GM12878 (cell line): ENCODE measurements at regions not wholly inside any gene's neighbourhood (a gene's known extent, or its start where the extent isn't known, plus 50 kb on each side); places are given as distances from the start of the nearest gene placed in this dataset.

ENCODE experiments used
- ATAC-seq: fragments of 200-7000 bp; cut with Tn5 transposase; 3 replicates; pipeline ENCODE4 v1.9.1; 2020; ENCODE audit warnings: mild to moderate bottlenecking, moderate library complexity
- BruUV-seq: library from RNA; stranded (reverse); fragments of 400-500 nt; replicated peaks from 2 replicates; lab custom pipeline; 2021; lab: Mats Ljungman, UMichigan
- CTCF ChIA-PET: fragments of 300-600 bp; sonication (Branson Sonifier 250); formaldehyde crosslinking; extraction: SDS; loops from one replicate; lab custom pipeline; 2021; ENCODE audit warnings: inconsistent platforms; lab: Yijun Ruan, JAX
- POLR2A ChIA-PET: fragments of 350-600 bp; formaldehyde crosslinking; extraction: SDS; loops from one replicate; lab custom pipeline; 2021; ENCODE audit warnings: inconsistent platforms; lab: Charles Lee
- RAD21 ChIA-PET: fragments of 300-600 bp; sonication (Branson Sonifier 250); formaldehyde crosslinking; loops from one replicate; lab custom pipeline; 2023; ENCODE audit warnings: antibody characterized with exemption; ENCODE audit not compliant: unreplicated experiment; lab: Charles Lee
- SMC1A ChIA-PET: fragments of 300-600 bp; sonication (Branson Sonifier 250); formaldehyde crosslinking; loops from one replicate; lab custom pipeline; 2023; ENCODE audit not compliant: unreplicated experiment, uncharacterized antibody; lab: Charles Lee
- DNase-seq: peaks from one replicate; pipeline ENCODE4 v3.0.0-alpha.2; 2011; ENCODE audit warnings: low read depth, low spot score
- FAIRE-seq: peaks from 3 replicates; lab custom pipeline; 2011; peaks lifted over from hg19 to GRCh38; lab: Jason Lieb, UNC
- H2AFZ ChIP-seq: 2 replicates; pipeline ENCODE4 v1.6.0; 2011; ENCODE audit warnings: low read depth, low read length, control low read depth; ENCODE audit not compliant: control insufficient read depth
- H3K27ac ChIP-seq: 2 replicates; pipeline ENCODE4 v1.5.1; 2011; ENCODE audit warnings: control low read depth; ENCODE audit not compliant: control insufficient read depth, insufficient read depth
- H3K27me3 ChIP-seq, 2 experiments: replicated peaks in 1 of 2; 2 replicates each; pipeline versions ENCODE4 v1.6.0 to v1.6.1; 2011; ENCODE audit warnings: low read length in 1 of 2; ENCODE audit not compliant: control insufficient read depth in 2 of 2, insufficient read depth in 2 of 2
- H3K36me3 ChIP-seq, 2 experiments: 2 replicates each; pipeline ENCODE4 v1.5.1; 2011; ENCODE audit warnings: low read length in 1 of 2; ENCODE audit not compliant: control insufficient read depth in 2 of 2, insufficient read depth in 2 of 2
- H3K4me1 ChIP-seq: 2 replicates; pipeline ENCODE4 v1.6.1; 2011; ENCODE audit warnings: mild to moderate bottlenecking, low read length, moderate library complexity, mixed read lengths; ENCODE audit not compliant: control insufficient read depth, insufficient read depth
- H3K4me2 ChIP-seq: 2 replicates; pipeline ENCODE4 v1.6.0; 2011; ENCODE audit warnings: control low read depth; ENCODE audit not compliant: control insufficient read depth, insufficient read depth
- H3K4me3 ChIP-seq: fragments of 200-600 bp; sonication (generic); 2 replicates; pipeline ENCODE4 v1.5.1; 2016
- H3K79me2 ChIP-seq: 2 replicates; pipeline ENCODE4 v1.6.0; 2011; ENCODE audit warnings: low read length; ENCODE audit not compliant: control insufficient read depth, insufficient read depth
- H3K9ac ChIP-seq: 2 replicates; pipeline ENCODE4 v1.8.0; 2011; ENCODE audit warnings: low read length, control low read depth, mixed read lengths; ENCODE audit not compliant: control insufficient read depth, insufficient read depth
- H3K9me3 ChIP-seq: replicated peaks from 3 replicates; pipeline ENCODE4 v1.5.1; 2011; ENCODE audit warnings: mild to moderate bottlenecking, low read length; ENCODE audit not compliant: control insufficient read depth, insufficient read depth
- H4K20me1 ChIP-seq: 2 replicates; pipeline ENCODE4 v1.6.0; 2011; ENCODE audit not compliant: control insufficient read depth, insufficient read depth
- CUX1 ChIP-seq: IDR thresholded peaks from 2 replicates; pipeline ENCODE4 v1.6.1; 2012; ENCODE audit warnings: improper control_type of control experiment, low read depth, low read length; ENCODE audit not compliant: insufficient replicate concordance
- PRDM15 ChIP-seq: fragments of 450-650 bp; formaldehyde crosslinking; IDR thresholded peaks from 2 replicates; pipeline ENCODE4 v1.4.0; 2020; ENCODE audit warnings: mild to moderate bottlenecking, moderate library complexity
- SMARCA5 ChIP-seq: fragments of 450-650 bp; IDR thresholded peaks from 2 replicates; pipeline ENCODE4 v1.6.1; 2017; ENCODE audit warnings: mild to moderate bottlenecking
- TARDBP ChIP-seq: IDR thresholded peaks from 2 replicates; pipeline ENCODE4 v1.6.1; 2016; ENCODE audit warnings: borderline replicate concordance
- WGBS: methylation state at CpG from one replicate; pipeline ENCODE4 v1.1.6; 2016; ENCODE audit warnings: low lambda C conversion rate; ENCODE audit not compliant: insufficient replicate concordance, insufficient coverage; ENCODE audit errors: missing lambda C conversion rate; 5-methylcytosine and 5-hydroxymethylcytosine counted together
- in situ Hi-C: fragments of 300-500 bp; cut with MboI; formaldehyde crosslinking; loops from 9 replicates; pipeline ENCODE4 v1.14.3; 2018; ENCODE audit warnings: mixed read lengths
- intact Hi-C: fragments of 100-400 bp; cut with micrococcal nuclease; formaldehyde crosslinking; loops from one replicate; pipeline ENCODE4 v1.14.2; 2022; ENCODE audit not compliant: unreplicated experiment

- no peak for TF ChIP-seq CUX1
Measured at GRCh38 chr3:1495466-1495865, 402.6 kb downstream of the CNTN6 start (continued).

- intact Hi-C loops (no loop called here), in situ Hi-C loops (no loop called here)
- FAIRE-seq = no peak
- Histone ChIP-seq H3K27ac (no peak overlapping the region), H3K9ac (no peak overlapping the region), H3K36me3 (no peaks in the 10 kb centered on the region), H2AFZ (no peak overlapping the region), H3K4me1 (no peaks in the 10 kb centered on the region), H3K4me3 (no peak overlapping the region), H4K20me1 (no peaks in the 10 kb centered on the region), H3K4me2 (no peak overlapping the region), H3K9me3 (no peaks in the 10 kb centered on the region), H3K27me3 (no peaks in the 10 kb centered on the region), H3K79me2 (no peaks in the 10 kb centered on the region)
- TF ChIP-seq PRDM15 (CRISPR knock-in tag) (no peak), SMARCA5 (no peak), TARDBP (no peak)
- ChIA-PET RAD21 (no interaction called here), POLR2A (no interaction called here), CTCF (no interaction called here), SMC1A (no interaction called here)
- ATAC-seq = no peak
- no peak for DNase-seq
- no TSS peak for BruUV-seq
- WGBS = 1% methylated on average over 4 of the region's 4 CpGs
Measured at GRCh38 chr3:1499694-1500093, 406.9 kb downstream of the CNTN6 start.
